GM21423 (cell line): ENCODE measurements at regions not wholly inside any gene's neighbourhood (a gene's known extent, or its start where the extent isn't known, plus 50 kb on each side); places are given as distances from the start of the nearest gene placed in this dataset.

Experiments
- ATAC-seq: cut with Tn5 transposase; IDR thresholded peaks from one replicate; pipeline ENCODE4 v1.9.1; 2021; ENCODE audit warnings: mild to moderate bottlenecking, moderate library complexity; ENCODE audit not compliant: unreplicated experiment

DNA sequence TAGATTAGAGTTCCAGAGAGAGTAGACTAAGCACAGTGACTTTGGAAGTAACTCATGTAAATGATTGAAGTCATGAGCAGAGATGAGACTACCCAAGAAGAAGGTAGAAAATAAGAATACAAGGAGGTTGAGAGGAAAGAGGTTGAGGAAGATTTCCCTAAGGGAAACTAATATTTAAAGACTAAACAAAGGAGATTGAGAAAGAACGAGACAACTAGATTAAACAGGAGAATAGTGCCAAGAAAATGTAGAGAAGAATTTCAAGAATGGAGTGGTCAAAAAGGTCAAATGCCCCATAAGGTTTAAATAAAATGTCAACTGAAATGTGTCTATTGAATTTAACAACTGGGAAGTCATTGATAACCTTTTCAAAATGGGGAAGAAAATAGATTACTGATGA is 59.0 kb downstream of the RPS29 start:
- ATAC-seq = no peak

DNA sequence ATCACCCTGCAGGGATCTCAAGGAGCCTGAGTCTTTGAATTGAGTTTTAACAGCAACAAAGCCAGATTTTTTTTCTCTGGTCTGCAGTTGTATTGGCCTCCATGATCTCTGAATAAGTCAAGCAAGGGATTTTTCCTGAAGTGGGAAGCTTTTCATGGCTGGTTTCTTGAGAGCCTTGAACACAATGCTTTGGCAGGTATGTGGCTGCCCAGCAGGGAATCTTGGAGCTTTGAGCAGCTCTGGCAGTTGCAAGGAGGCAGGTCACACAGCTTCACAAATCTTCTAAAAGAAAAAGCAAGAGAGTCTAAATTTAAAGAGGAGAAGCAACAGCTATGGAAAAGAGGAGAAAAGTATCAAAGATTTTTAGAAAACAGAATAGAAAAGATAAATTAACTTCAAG is 60.1 kb downstream of the RPS29 start:
- ATAC-seq = no peak

DNA sequence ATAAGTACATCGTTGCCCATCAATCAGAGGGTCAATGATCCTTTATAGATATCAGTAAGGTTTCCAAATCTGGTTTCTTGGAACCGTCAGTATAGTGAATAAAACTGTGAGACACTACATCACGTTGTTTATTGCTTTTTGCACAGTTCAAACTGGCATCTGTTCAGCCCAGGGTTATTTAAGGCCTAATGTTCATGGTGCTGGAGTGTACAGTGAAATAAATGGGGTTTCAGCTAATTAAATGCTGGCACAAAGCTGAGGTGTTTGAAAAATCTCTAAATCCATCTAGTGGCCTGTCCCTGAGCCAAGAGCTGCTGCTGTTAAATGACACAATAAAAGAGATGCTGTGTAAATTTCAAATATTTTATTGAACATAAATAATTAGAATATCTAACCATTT is 69.9 kb downstream of the RPS29 start:
- no peak for ATAC-seq

DNA sequence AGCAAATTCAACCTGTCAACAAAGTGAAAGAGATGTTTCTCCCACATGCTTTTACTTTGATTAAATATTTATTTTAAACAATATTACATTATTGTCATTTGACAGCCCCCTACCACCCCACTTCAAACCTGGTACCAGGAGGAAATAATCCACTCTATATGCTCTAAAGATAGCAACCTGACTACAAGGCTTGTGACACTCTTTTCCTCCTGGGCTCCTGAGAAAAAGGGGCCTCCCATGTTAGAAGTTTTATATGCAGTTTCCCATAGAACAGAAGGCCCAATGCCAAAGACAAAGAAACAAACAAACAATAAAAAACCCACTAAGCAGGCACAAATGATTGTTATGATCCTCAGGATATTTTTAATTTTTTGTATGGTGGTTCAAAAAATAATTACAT is 73.6 kb downstream of the RPS29 start:
- no peak for ATAC-seq

DNA sequence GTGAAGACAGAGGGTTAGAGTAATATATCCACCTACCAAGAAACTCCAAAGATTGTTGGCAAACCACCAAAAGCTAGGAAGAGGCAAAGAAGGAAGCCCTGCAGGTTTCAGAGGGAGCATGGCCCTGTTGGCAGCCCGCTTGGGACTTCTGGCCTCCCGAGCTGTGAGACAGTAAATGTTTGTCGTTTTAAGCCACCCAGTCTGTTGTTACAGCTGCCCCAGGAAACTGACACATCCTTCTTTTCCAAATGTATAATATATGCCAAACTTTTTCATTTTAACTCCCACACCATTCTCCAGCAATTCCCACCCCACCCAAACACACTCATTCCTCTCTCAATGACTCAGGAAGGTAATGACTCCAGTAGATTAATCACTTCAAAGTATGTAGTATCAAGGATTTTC is 74.0 kb downstream of the RPS29 start:
- ATAC-seq = no peak

DNA sequence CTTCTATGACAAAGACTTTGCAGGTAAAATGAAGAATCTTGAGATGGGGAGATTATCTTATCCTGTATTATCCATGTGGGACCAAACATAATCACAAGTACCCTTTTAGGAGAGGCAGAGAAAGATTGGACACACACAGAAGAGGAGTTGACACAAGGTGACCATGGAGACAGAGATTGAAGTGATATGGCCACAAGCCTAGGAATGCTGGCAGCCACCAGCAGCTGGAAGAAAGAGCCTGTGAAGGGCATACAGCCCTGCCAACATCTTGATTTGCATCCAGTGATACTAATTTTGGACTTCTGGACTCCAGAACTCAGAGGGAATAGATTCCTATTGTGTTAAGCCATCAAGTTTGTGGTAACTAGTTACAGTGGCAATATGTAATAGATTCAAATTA is 78.1 kb downstream of the RPS29 start:
- no peak for ATAC-seq

DNA sequence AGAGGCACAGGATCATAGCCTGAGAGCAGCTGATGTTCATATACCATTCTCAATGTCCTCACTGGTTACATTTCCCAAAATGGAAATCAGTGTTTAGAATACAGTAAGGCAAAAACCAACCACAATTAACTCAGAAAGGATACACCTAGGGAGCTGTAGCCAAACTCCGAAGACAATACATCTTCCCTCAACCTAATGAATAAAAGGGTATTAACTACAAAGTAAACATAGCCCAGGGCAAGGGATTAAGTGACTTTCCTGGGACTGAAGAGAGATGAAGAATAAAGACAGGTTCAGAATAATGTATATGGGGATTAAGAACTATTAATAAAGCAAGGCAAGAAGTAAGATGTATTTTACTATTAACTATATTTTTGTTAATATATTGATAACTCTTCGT is 79.5 kb downstream of the RPS29 start:
- ATAC-seq = no peak

DNA sequence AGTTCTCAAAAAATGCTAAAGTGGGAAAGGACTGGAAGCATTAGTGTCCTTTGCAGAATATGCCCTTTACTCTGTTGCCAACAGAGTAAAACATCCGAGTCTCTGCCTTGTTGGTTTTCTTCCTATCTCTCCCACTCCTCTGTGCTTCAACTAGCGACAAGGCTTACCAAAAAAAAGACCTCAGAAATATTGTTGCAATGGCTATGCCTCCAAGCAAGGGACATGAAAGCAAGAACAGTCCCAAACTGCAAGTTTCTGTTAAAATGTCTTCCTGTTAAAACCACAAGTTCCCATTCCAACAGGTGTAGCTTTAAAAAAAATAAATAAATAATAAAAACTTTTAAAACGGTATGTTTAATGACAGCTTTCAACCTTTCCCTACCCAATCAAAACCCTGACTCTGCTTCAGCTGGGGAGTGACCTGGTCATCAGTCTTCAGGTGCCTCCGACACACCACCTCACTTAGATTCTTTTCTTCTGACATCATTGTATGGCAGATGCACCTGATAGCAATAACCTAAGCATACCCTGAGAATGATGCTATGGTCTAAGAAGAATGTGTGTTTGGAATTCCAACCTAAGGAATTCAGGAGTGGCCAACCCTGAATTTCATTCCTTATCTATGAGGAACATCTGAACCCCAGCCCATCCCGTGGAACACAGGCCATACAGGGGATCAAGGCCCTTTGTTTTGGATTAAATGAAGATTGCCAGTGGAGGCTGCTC is 81.0 kb downstream of the RPS29 start:
- ATAC-seq = no peak

DNA sequence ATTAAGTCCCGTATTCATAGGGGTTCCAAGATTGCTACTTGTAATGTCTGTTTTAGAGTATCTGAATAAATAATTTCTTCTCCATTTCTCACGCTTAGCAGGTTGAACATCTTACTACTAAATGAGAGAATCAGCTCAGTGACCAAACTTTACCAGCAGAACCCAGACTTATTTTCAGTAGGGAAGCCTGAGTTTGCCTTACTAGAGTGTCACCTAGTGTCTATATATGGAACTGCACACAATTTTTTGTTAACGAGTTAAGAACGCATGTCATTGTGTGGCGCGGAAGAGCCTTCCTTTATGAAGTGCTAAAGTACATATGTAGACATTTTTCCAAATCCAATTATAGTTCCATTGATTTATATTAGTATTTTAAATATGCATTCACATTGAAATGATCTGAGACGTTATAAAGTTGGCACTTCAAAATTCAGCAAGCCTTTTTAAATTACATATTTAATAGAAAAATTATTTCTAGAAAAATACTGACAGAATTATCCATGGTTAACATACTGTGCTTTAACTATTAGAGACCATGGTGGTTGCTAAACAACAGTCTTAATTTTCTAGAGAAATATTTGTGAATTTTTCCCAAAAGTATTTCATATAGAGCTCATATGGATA is 88.3 kb downstream of the RPS29 start:
- ATAC-seq = peak; percentile 87

DNA sequence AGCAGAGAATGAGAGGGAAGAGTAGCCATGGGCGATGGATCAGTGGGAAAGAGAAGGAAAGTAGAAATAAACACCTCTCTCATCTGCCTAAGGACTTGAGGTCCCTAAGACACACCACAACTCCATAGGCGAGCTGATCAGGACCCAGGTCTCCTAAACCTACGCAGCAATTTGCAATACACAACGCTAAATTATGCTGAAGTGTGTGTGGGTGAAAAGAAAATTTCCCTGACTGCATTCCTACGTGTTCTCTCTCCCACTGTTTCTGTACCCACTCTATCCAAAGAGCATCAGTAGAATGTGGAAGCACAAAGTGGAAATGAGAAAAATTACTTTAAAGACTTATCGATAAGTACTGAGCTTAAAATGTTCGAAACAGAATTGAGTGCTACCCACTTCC is 88.9 kb downstream of the RPS29 start:
- no peak for ATAC-seq

DNA sequence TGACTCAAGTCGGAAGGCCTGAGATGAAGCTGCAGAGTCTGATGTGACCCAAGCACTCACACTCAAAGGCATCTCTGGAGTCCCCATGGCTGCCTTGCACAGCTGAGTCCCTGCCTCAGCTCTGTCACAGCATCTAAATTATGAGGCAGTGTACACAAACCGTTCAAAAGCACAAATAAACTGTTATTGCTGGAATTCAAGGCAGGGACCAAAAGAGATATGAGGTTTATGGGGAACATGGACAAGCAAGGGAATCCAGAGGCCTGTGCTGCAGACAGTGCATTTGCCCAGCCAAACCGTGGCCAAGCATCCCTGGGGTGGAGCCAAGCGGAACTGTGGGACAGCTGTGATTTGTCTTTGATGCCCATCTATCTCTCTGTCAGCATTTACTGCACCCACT is 91.3 kb downstream of the RPS29 start:
- ATAC-seq = no peak

DNA sequence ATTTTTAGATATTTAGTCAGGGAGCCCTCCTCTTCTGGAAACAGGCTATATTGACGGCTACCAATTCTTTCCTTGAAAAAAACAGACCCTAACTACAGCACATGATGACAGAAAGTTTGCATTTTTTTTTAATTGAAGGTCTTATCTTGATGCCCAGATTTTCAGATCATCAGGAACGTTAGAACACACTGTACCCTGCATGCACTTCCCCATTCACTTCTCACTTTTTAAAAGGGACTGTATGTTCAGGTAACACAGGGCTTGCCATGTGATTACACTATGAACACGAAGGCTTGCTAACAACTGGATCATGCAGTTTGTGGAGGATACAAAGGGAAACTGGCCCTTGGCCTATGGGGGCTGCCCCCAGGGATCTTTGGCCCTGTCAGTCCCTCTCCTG is 92.6 kb downstream of the RPS29 start:
- ATAC-seq = no peak

DNA sequence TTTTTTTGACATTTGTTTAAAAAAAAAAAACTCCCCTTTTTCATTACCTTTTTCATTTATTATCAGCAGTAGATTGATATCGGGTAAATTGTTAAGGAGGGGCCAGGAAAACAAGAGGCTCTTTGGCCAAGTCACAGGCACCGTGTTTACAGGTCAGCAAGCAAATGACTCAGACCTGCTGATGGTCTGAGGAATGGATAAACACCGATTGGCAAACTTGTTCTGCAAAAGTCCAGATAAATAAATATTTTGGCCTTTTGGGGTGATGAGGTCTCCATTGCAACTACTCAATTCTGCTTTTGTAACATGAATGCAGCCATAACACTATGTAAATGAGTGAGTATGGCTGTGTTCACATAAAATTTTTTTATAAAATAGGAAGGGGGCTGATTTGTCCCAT is 94.0 kb downstream of the RPS29 start:
- ATAC-seq = no peak

DNA sequence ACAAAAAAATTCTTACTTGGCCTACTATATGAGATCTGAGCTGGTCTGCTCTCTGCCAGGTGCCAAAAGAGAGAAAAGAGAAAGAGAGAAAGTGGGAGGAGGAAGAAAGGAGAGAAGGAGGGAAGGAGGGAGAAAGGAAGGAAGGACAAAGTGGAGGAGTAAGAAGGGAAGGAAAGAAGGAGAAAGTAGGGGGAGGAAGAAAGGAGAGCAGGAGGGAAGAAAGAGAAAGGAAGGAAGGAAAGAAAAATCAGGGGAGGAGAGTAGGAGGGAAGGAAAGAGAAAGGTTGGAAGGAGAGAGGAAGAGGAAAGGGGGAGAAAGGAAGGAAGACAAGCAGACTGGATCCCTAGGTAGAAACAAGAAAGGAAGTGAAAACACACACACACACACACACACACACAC is 96.8 kb downstream of the RPS29 start:
- ATAC-seq = no peak

DNA sequence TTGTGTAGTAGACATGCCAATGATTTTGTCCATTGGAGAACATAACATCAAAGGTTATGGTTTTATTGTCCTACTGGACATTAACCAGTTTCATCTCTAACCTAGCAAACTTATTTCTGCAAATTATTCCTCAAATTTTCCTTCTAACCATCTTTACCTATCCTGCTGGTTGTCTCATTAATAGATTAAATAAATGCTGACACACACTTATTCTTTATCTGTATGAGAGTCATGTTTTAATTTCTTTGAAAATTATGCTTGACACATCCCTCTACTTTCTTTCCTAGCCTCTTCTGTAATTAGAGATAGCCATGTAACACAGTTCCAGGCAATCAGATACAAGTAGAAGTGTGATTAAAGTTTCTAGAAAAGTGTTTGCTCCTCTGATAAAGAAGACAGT is 98.9 kb downstream of the RPS29 start:
- no peak for ATAC-seq

DNA sequence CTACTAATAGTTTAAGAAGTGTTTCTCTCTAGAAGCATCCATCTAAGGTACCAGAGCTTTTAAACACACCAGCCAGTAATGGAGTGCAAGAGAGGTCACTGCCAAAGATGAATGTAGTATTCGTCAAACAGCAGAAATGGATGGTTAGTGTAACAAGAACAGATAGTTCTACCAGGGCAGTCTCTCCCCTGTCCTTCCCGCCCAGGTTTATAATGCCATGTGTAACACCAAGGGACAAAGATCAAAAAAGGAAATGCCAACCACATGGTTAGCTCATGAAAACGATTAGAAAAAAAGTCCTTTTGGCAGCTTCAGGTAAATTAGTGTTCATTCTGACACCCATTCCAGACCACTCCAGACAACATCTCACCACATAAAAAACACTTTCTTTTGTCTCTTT is 100.9 kb downstream of the RPS29 start:
- no peak for ATAC-seq

DNA sequence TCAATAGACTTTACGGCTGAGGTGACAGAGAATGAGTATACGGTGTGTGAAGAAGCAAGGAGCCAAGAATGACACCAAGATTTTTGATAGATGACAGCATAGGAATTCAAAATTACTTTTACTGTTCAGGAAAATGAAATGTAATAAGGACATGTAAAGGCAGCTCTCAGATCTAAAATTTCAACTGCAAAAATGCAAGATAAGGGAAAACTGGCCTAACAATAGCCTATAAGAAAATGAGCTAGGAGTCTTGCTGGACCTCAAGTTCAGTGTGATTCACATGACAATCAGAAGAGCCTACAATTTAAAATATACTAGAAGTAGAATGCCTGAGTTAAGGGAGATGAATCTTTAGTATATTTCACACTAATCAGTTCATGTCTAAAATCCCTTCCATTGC is 102.0 kb downstream of the RPS29 start:
- no peak for ATAC-seq

DNA sequence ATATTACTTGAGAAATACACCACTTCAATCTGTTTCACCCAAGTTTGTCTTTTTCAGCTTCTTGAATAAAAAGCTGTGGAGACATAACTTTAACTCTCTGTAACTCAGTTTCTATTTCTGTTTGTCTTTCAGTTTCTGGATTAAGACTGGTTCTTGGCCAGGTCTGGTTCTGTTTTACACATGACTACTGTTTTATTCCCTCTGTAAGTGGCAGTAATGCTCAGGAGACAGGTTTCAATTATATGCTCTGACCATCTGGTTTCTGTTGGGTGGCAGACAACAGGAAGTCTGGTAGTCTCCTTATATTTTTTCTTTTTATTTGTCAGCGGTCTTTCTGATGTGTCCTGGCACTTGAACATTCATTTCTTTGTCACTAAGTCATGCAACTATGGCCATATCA is 102.9 kb downstream of the RPS29 start:
- ATAC-seq = peak; percentile 84

DNA sequence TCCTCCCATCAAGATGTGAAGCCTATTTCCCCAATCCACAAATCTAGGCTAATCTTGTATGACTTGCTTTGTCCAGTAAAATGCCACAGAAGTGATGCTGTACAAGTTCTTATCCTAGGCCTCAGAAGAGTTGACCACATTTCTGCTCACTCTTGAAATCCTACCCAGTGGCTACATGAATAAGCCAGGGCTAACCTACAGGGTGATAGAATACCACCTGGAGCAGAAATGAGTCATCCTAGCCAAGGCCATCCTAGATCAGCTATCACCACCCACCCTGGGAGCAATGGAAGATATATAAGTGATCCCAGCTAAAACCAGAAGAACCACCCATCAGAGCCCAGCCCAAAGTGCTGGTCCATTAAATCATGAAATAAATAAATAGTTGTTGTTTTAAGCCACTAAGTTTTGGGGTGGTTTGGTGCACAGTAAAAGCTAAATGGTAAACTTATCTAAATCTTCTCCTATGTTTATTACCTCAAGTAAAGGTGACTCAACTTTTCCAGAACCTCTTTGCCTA is 105.1 kb downstream of the RPS29 start:
- no peak for ATAC-seq

DNA sequence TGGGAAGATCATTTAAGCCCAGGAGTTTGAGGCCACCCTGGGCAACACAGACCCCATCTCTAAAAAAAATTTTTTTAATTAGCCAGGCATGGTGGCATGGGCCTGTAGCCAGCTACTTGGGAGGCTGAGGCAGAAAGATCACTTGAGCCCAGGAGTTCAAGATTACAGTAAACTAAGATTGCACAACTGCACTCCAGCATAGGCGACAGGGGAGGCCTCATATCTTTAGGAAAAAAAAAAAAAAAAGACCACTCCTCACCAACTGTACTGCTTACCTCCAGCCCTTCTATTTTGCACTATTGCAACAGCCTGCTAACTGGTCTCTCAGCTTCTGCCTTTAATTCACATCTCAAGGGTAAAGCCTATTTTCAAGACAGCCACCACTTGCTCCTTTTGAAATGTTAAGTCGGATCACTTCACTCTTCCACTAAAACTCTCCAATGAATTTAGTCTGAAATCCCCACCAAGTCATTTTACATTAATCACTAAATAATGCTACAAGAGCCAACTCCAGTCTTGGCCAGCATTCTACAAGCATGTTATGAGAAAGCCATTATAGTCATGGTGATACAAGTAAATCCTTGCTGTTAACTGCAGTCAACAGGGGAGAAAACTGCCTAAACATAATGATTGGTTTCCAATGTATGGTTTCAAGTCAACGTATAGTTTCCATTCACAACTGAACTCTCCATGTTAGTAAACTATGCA is 106.0 kb downstream of the RPS29 start:
- ATAC-seq = no peak

DNA sequence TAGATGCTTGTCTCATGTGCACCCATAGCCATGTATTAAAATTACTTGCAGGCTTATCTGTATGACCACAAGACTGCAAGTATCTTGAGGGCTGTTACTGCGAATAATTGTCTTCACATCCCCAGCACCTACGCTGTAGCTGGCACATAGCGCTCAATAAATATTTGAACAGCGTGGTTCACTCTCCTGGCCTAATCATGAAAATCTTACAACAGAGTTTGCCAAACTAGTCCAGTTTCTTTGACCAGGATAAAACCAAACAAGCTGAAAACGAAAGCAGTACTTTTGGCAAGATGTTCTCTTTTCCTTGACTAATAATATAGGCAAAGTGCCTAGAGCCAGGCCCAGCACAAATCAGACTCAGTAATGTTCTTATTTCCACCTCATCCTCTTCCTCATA is 106.7 kb downstream of the RPS29 start:
- ATAC-seq = no peak

DNA sequence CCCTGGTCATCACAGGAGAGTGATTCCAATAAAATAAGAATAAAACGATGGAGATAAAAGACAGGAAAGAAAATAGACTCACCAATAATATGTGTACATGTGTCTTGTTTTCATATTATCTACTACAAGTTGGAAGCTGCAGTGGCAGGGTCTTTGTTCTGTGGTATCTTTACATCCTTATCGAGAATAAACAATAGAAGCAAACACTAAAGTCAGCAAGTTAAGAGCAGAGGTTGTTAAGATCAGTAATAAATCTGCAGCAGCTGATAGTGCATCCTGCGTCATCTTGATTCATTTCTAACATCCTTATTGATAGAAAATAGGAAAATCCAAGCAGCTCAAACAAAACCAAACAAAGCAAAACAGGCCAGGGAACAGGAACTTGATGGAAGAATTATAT is 107.4 kb downstream of the RPS29 start:
- ATAC-seq = no peak
